ENCODE measurements at regions not wholly inside any gene's neighbourhood (a gene's known extent, or its start where the extent isn't known, plus 50 kb on each side); places are given as distances from the start of the nearest gene placed in this dataset.

GRCh38 chr11:92317222-92317621 is 92.6 kb downstream of the FAT3 start:
- DNase-seq (ENCODE audit: low read depth in 4 of 4, low spot score in 3 of 4) = no peak

- DNase-seq (ENCODE audit: low read depth in 4 of 4, low spot score in 3 of 4) = no peak
Observed at GRCh38 chr11:92317721-92318120, 93.1 kb downstream of the FAT3 start.

- DNase-seq (ENCODE audit: low read depth in 4 of 4, low spot score in 3 of 4) = no peak
Observed at GRCh38 chr11:92322225-92322624, 97.6 kb downstream of the FAT3 start.

GRCh38 chr11:92324890-92325289 is 100.3 kb downstream of the FAT3 start:
- no peak for DNase-seq (ENCODE audit: low read depth in 4 of 4, low spot score in 3 of 4)

- no peak for DNase-seq (ENCODE audit: low read depth in 4 of 4, low spot score in 3 of 4)
Observed at GRCh38 chr11:92325416-92325815, 100.8 kb downstream of the FAT3 start.

GRCh38 chr11:92329137-92329536 is 104.5 kb downstream of the FAT3 start:
- DNase-seq (ENCODE audit: low read depth in 4 of 4, low spot score in 3 of 4) = no peak

- DNase-seq (ENCODE audit: low read depth in 4 of 4, low spot score in 3 of 4) = no peak
Observed at GRCh38 chr11:92329646-92330045, 105.0 kb downstream of the FAT3 start.

- DNase-seq (ENCODE audit: low read depth in 4 of 4, low spot score in 3 of 4) = no peak
Observed at GRCh38 chr11:92330114-92330513, 105.5 kb downstream of the FAT3 start.

GRCh38 chr11:92332986-92333385 is 108.4 kb downstream of the FAT3 start:
- DNase-seq (ENCODE audit: low read depth in 4 of 4, low spot score in 3 of 4) = no peak

- DNase-seq (ENCODE audit: low read depth in 4 of 4, low spot score in 3 of 4) = no peak
Observed at GRCh38 chr11:92340839-92341238, 116.2 kb downstream of the FAT3 start.

GRCh38 chr11:92342034-92342720 is 117.6 kb downstream of the FAT3 start:
- no peak for DNase-seq (ENCODE audit: low read depth in 4 of 4, low spot score in 3 of 4)

GRCh38 chr11:92342886-92343285 is 118.3 kb downstream of the FAT3 start:
- no peak for DNase-seq (ENCODE audit: low read depth in 4 of 4, low spot score in 3 of 4)

- no peak for DNase-seq (ENCODE audit: low read depth in 4 of 4, low spot score in 3 of 4)
Observed at GRCh38 chr11:92346220-92346619, 121.6 kb downstream of the FAT3 start.

- no peak for DNase-seq (ENCODE audit: low read depth in 4 of 4, low spot score in 3 of 4)
Observed at GRCh38 chr11:92347454-92347853, 122.8 kb downstream of the FAT3 start.

GRCh38 chr11:92349486-92350156 is 125.0 kb downstream of the FAT3 start:
- no peak for DNase-seq (ENCODE audit: low read depth in 4 of 4, low spot score in 3 of 4)

- no peak for DNase-seq (ENCODE audit: low read depth in 4 of 4, low spot score in 3 of 4)
Observed at GRCh38 chr11:92357344-92357743, 132.7 kb downstream of the FAT3 start.

GRCh38 chr11:92357841-92358240 is 133.2 kb downstream of the FAT3 start:
- DNase-seq (ENCODE audit: low read depth in 4 of 4, low spot score in 3 of 4) = no peak

- DNase-seq (ENCODE audit: low read depth in 4 of 4, low spot score in 3 of 4) = no peak
Observed at GRCh38 chr11:92361551-92361950, 136.9 kb downstream of the FAT3 start.

GRCh38 chr11:92362989-92363388 is 138.4 kb downstream of the FAT3 start:
- no peak for DNase-seq (ENCODE audit: low read depth in 4 of 4, low spot score in 3 of 4)

- no peak for DNase-seq (ENCODE audit: low read depth in 4 of 4, low spot score in 3 of 4)
Observed at GRCh38 chr11:92364177-92364576, 139.6 kb downstream of the FAT3 start.

GRCh38 chr11:92376146-92376599 is 151.6 kb downstream of the FAT3 start:
- DNase-seq (ENCODE audit: low read depth in 4 of 4, low spot score in 3 of 4) = no peak

- no peak for DNase-seq (ENCODE audit: low read depth in 4 of 4, low spot score in 3 of 4)
Observed at GRCh38 chr11:92376680-92377079, 152.1 kb downstream of the FAT3 start.
